ENCODE measurements at regions not wholly inside any gene's neighbourhood (a gene's known extent, or its start where the extent isn't known, plus 50 kb on each side); places are given as distances from the start of the nearest gene placed in this dataset.

DNA sequence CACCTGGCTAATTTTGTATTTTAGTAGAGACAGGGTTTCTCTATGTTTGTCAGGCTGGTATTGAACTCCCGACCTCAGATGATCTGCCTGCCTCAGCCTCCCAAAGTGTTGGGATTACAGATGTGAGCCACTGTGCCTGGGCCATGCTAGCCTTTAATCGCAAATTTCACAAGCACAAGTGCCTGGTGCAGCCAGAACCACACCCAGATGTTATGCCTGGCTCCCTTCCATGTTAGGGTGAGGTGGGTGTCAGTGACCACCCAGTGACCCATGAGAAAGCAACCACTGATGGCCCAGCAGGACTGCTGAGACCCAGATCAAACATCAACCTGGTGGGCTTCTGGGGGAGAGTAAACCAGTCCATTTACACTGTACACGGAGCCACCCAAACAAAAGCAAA, 241.9 kb downstream of the CDH11 start:
- no peaks in the 10 kb centered on the region for H3K36me3 ChIP-seq
- no peaks in the 10 kb centered on the region for H3K27me3 ChIP-seq (replicated peaks; ENCODE audit: insufficient read depth)
- ATAC-seq (ENCODE audit: insufficient number of reproducible peaks, low FRiP score, low read depth) (no peak), DNase-seq (ENCODE audit: low spot score) (no peak)
- no peaks in the 10 kb centered on the region for H3K9me3 ChIP-seq
- H3K4me1 ChIP-seq (ENCODE audit: control insufficient read depth in 1 of 2, low read depth in 2 of 2) = peaks cover 0 to 14% of the 10 kb centered on the region in 2 donors
- H3K4me3 ChIP-seq = no peak overlapping the region
- TF ChIP-seq, protein P1, sequence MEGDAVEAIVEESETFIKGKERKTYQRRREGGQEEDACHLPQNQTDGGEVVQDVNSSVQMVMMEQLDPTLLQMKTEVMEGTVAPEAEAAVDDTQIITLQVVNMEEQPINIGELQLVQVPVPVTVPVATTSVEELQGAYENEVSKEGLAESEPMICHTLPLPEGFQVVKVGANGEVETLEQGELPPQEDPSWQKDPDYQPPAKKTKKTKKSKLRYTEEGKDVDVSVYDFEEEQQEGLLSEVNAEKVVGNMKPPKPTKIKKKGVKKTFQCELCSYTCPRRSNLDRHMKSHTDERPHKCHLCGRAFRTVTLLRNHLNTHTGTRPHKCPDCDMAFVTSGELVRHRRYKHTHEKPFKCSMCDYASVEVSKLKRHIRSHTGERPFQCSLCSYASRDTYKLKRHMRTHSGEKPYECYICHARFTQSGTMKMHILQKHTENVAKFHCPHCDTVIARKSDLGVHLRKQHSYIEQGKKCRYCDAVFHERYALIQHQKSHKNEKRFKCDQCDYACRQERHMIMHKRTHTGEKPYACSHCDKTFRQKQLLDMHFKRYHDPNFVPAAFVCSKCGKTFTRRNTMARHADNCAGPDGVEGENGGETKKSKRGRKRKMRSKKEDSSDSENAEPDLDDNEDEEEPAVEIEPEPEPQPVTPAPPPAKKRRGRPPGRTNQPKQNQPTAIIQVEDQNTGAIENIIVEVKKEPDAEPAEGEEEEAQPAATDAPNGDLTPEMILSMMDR (IDR thresholded peaks at IDR 0.05) = no peak
- H3K27ac ChIP-seq = no peak overlapping the region

DNA sequence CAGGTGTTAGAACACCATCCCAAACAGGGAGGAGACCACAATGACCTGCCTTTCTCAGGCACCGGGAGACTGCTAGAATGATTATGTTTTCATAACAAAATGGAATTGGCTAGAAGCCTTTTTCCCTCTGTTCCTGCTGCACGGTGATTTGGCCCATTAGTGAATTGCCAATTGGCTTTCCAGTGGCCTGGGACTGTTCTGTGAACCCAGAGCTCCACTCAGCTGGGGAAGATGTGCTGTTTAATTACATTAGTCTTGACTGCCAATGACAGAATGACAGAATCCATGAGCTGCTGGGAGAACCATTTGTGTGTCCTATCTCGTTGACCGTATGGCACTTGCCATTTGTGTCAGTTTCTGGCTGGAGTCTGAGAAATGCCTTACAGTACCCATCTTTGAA, 242.9 kb downstream of the CDH11 start:
- no peak for DNase-seq (ENCODE audit: low spot score)
- peaks cover 0 to 14% of the 10 kb centered on the region in 2 donors for H3K4me1 ChIP-seq (ENCODE audit: control insufficient read depth in 1 of 2, low read depth in 2 of 2)
- H3K36me3 ChIP-seq = no peaks in the 10 kb centered on the region
- H3K4me3 ChIP-seq = no peak overlapping the region
- H3K27me3 ChIP-seq (replicated peaks; ENCODE audit: insufficient read depth) = no peaks in the 10 kb centered on the region
- TF ChIP-seq, protein P1 (IDR thresholded peaks at IDR 0.05) = no peak
- no peak overlapping the region for H3K27ac ChIP-seq
- no peaks in the 10 kb centered on the region for H3K9me3 ChIP-seq
- ATAC-seq (ENCODE audit: insufficient number of reproducible peaks, low FRiP score, low read depth) = no peak

DNA sequence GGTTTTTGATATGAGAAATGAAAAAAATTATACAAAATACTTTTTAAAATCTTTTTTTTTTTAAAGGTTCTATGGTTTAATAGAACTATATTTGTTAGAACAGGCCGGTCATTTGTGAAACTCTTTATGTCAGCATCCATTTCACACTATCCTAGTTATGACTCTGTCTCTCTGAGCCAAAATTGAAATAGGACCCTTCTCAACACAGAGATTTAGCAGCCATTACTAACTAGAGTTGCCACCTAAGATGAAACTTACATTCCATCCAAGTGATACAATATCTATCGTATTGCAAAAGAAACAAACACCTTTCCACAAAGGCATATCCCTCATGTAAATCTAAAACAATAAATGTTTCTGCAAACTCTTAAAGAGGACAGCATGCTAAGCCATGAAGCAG, 249.8 kb downstream of the CDH11 start:
- H3K9me3 ChIP-seq = no peaks in the 10 kb centered on the region
- no peak overlapping the region for H3K4me3 ChIP-seq
- DNase-seq (ENCODE audit: low spot score) (no peak), ATAC-seq (ENCODE audit: insufficient number of reproducible peaks, low FRiP score, low read depth) (no peak)
- H3K27ac ChIP-seq = no peak overlapping the region
- no peaks in the 10 kb centered on the region for H3K36me3 ChIP-seq
- H3K4me1 ChIP-seq (ENCODE audit: control insufficient read depth in 1 of 2, low read depth in 2 of 2) = no peaks in the 10 kb centered on the region
- TF ChIP-seq, protein P1 (IDR thresholded peaks at IDR 0.05) = no peak
- no peaks in the 10 kb centered on the region for H3K27me3 ChIP-seq (replicated peaks; ENCODE audit: insufficient read depth)

DNA sequence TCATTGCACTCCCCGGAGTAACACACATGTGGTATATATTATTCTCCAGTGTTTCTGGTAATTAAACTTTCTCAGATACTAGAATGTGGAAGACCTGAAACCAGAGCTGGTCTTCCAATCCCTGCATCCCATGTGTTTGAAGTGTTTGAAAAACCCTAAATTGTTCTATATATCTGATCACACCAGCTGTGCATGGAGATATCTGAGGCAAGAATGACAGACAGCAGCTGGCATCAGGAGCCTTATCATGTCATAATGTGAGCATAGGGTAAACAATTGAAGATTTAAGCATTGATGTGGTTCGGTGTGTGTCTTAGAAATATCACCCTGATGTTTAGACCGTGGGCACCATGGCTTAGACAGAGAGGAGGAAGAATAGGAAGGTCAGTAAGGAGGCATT, 251.0 kb downstream of the CDH11 start:
- DNase-seq (ENCODE audit: low spot score) (no peak), ATAC-seq (ENCODE audit: insufficient number of reproducible peaks, low FRiP score, low read depth) (no peak)
- Histone ChIP-seq H3K27ac (no peak overlapping the region), H3K36me3 (no peaks in the 10 kb centered on the region), H3K27me3 (replicated peaks; ENCODE audit: insufficient read depth) (no peaks in the 10 kb centered on the region), H3K4me1 (ENCODE audit: control insufficient read depth in 1 of 2, low read depth in 2 of 2) (peaks cover 0 to 2% of the 10 kb centered on the region in 2 donors), H3K4me3 (no peak overlapping the region), H3K9me3 (no peaks in the 10 kb centered on the region)
- TF ChIP-seq, protein P1 (IDR thresholded peaks at IDR 0.05) = no peak

DNA sequence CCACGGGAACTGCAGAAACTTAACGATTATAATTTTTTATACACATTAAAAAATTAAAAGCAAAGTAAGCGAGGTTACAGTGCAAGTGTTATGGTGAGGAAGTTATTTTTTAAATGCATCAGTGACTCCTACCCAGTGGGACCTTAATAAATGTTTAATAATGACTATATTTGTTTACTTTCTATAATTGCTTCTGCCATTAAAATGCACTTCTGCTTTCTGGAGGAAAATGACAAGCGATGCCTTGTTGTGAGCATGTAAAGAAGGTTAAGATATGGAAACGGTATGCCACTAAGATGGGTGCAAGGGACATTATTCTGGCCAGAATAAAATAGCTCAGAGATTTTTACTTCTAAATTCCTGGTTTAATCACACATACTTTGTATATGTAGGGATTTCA, 252.1 kb downstream of the CDH11 start:
- H3K27ac ChIP-seq = no peak overlapping the region
- H3K36me3 ChIP-seq = no peaks in the 10 kb centered on the region
- H3K27me3 ChIP-seq (replicated peaks; ENCODE audit: insufficient read depth) = no peaks in the 10 kb centered on the region
- DNase-seq (ENCODE audit: low spot score) (no peak), ATAC-seq (ENCODE audit: insufficient number of reproducible peaks, low FRiP score, low read depth) (no peak)
- TF ChIP-seq, protein P1 (IDR thresholded peaks at IDR 0.05) = no peak
- peaks cover 0 to 11% of the 10 kb centered on the region in 2 donors for H3K4me1 ChIP-seq (ENCODE audit: control insufficient read depth in 1 of 2, low read depth in 2 of 2)
- no peaks in the 10 kb centered on the region for H3K9me3 ChIP-seq
- no peak overlapping the region for H3K4me3 ChIP-seq
